Endodermal cell (in vitro differentiated cells): ENCODE measurements at regions not wholly inside any gene's neighbourhood (a gene's known extent, or its start where the extent isn't known, plus 50 kb on each side); places are given as distances from the start of the nearest gene placed in this dataset.

Source experiments
- DNase-seq: peaks from one replicate; pipeline ENCODE4 v3.0.0-alpha.2; 2017
- H3K27ac ChIP-seq: 2 replicates; pipeline ENCODE4 v1.5.1; 2013; ENCODE audit warnings: mild to moderate bottlenecking, low read depth, low read length, moderate library complexity
- H3K27me3 ChIP-seq: 2 replicates; pipeline ENCODE4 v1.6.1; 2013; ENCODE audit warnings: mild to moderate bottlenecking, low read length, moderate library complexity; ENCODE audit not compliant: insufficient read depth, control insufficient read depth, poor library complexity, severe bottlenecking
- H3K36me3 ChIP-seq: 2 replicates; pipeline ENCODE4 v1.7.0; 2013; ENCODE audit warnings: mild to moderate bottlenecking, low read length, moderate library complexity; ENCODE audit not compliant: control insufficient read depth, insufficient read depth
- H3K4me1 ChIP-seq: one replicate; pipeline ENCODE4 v1.7.0; 2013; ENCODE audit warnings: low read length; ENCODE audit not compliant: control insufficient read depth, insufficient read depth
- H3K4me3 ChIP-seq: 2 replicates; pipeline ENCODE4 v1.5.1; 2013; ENCODE audit warnings: mild to moderate bottlenecking, low read length, moderate library complexity
- H3K9ac ChIP-seq: 2 replicates; pipeline ENCODE4 v1.6.1; 2013; ENCODE audit warnings: mild to moderate bottlenecking, low read length, moderate library complexity; ENCODE audit not compliant: poor library complexity, severe bottlenecking; ENCODE audit errors: extremely low read depth
- H3K9me3 ChIP-seq: 2 replicates; pipeline ENCODE4 v1.6.1; 2013; ENCODE audit warnings: mild to moderate bottlenecking, low read length, moderate library complexity; ENCODE audit not compliant: control insufficient read depth
- H3K27ac Mint-ChIP-seq: 2 replicates; pipeline ENCODE4 v1.8.0; 2020; ENCODE audit warnings: mixed read lengths
- H3K27me3 Mint-ChIP-seq: 2 replicates; pipeline ENCODE4 v1.8.0; 2021; ENCODE audit warnings: mild to moderate bottlenecking, mixed read lengths; ENCODE audit not compliant: insufficient read depth
- H3K36me3 Mint-ChIP-seq: 2 replicates; pipeline ENCODE4 v1.8.0; 2020; ENCODE audit warnings: low read depth, mixed read lengths
- H3K4me1 Mint-ChIP-seq: 2 replicates; pipeline ENCODE4 v1.8.0; 2020; ENCODE audit warnings: mixed read lengths
- H3K4me3 Mint-ChIP-seq: 2 replicates; pipeline ENCODE4 v1.8.0; 2020; ENCODE audit warnings: mild to moderate bottlenecking, moderate library complexity, mixed read lengths
- H3K9me3 Mint-ChIP-seq: 2 replicates; pipeline ENCODE4 v1.8.0; 2020; ENCODE audit warnings: mild to moderate bottlenecking, mixed read lengths
- CTCF ChIP-seq: fragments of 200-600 bp; sonication (generic); conservative IDR thresholded peaks from 2 replicates; pipeline ENCODE4 v1.5.0; 2021; ENCODE audit warnings: antibody characterized with exemption, mild to moderate bottlenecking
- WGBS, 2 experiments: methylation state at CpG; one replicate each; pipeline versions ENCODE4 v1.1.5 to v1.1.7; 2013; ENCODE audit warnings: missing lambda C conversion rate in 2 of 2, mixed read lengths in 1 of 2; ENCODE audit not compliant: insufficient coverage in 1 of 2, insufficient read length in 1 of 2; 5-methylcytosine and 5-hydroxymethylcytosine counted together

GRCh38 chr3:55364421-55364820, 122.7 kb downstream of the WNT5A start:
- Mint-ChIP-seq H3K4me3 (no peak overlapping the region), H3K27ac (no peak overlapping the region), H3K9me3 (no peaks in the 10 kb centered on the region), H3K4me1 (no peaks in the 10 kb centered on the region), H3K36me3 (no peaks in the 10 kb centered on the region), H3K27me3 (no peaks in the 10 kb centered on the region)
- DNase-seq: peak; percentile 5
- H3K9me3 ChIP-seq: no peaks in the 10 kb centered on the region
- 83 to 89% methylated on average over 2 to 4 of the region's 4 CpGs for WGBS, 2 experiments
- no peak for TF ChIP-seq CTCF
- H3K4me3 ChIP-seq: no peak overlapping the region
- H3K27me3 ChIP-seq: no peaks in the 10 kb centered on the region
- H3K27ac ChIP-seq: no peak overlapping the region
- no peak overlapping the region for H3K9ac ChIP-seq
- no peaks in the 10 kb centered on the region for H3K4me1 ChIP-seq
- H3K36me3 ChIP-seq: no peaks in the 10 kb centered on the region

- TF ChIP-seq CTCF: no peak
- DNase-seq: no peak
- Mint-ChIP-seq H3K36me3 (no peaks in the 10 kb centered on the region), H3K9me3 (no peaks in the 10 kb centered on the region), H3K4me3 (no peak overlapping the region), H3K27me3 (no peaks in the 10 kb centered on the region), H3K4me1 (no peaks in the 10 kb centered on the region), H3K27ac (no peak overlapping the region)
- Histone ChIP-seq H3K27me3 (no peaks in the 10 kb centered on the region), H3K9me3 (no peaks in the 10 kb centered on the region), H3K9ac (no peak overlapping the region), H3K4me1 (no peaks in the 10 kb centered on the region), H3K36me3 (no peaks in the 10 kb centered on the region), H3K27ac (no peak overlapping the region), H3K4me3 (no peak overlapping the region)
- 87 to 100% methylated on average over 1 to 3 of the region's 3 CpGs for WGBS, 2 experiments
These were observed 124.7 kb downstream of the WNT5A start for GRCh38 chr3:55362210-55362960.

- Histone ChIP-seq H3K9me3 (no peaks in the 10 kb centered on the region), H3K4me3 (no peak overlapping the region), H3K27me3 (no peaks in the 10 kb centered on the region), H3K4me1 (no peaks in the 10 kb centered on the region), H3K27ac (no peak overlapping the region), H3K9ac (no peak overlapping the region), H3K36me3 (no peaks in the 10 kb centered on the region)
- Mint-ChIP-seq H3K9me3 (no peaks in the 10 kb centered on the region), H3K27me3 (no peaks in the 10 kb centered on the region), H3K4me3 (no peak overlapping the region), H3K27ac (no peak overlapping the region), H3K4me1 (no peaks in the 10 kb centered on the region), H3K36me3 (no peaks in the 10 kb centered on the region)
- TF ChIP-seq CTCF: no peak
- WGBS, 2 experiments: 86 to 100% methylated on average over 1 of the region's 1 CpG
- DNase-seq: no peak
These were observed 129.3 kb downstream of the WNT5A start for GRCh38 chr3:55357796-55358195.
